HL-60 (cell line): ENCODE measurements at regions not wholly inside any gene's neighbourhood (a gene's known extent, or its start where the extent isn't known, plus 50 kb on each side); places are given as distances from the start of the nearest gene placed in this dataset.

Source experiments
- CTCF ChIP-seq: IDR thresholded peaks from one replicate; pipeline ENCODE4 v1.5.1; 2011; ENCODE audit warnings: low read length, control low read depth, inconsistent platforms; ENCODE audit not compliant: insufficient read depth
- GABPA ChIP-seq: IDR thresholded peaks from 2 replicates; pipeline ENCODE4 v1.6.1; 2012; ENCODE audit warnings: low read depth
- POLR2AphosphoS5 ChIP-seq: IDR thresholded peaks from 2 replicates; pipeline ENCODE4 v1.6.1; 2012; ENCODE audit warnings: low read depth
- REST ChIP-seq: IDR thresholded peaks from 2 replicates; pipeline ENCODE4 v1.6.1; 2012; ENCODE audit warnings: low read depth; ENCODE audit not compliant: insufficient replicate concordance
- SPI1 ChIP-seq: IDR thresholded peaks from 2 replicates; pipeline ENCODE4 v1.6.1; 2012; ENCODE audit warnings: low read depth, mild to moderate bottlenecking, borderline replicate concordance

- TF ChIP-seq CTCF (no peak), POLR2AphosphoS5 (no peak), REST (no peak), SPI1 (no peak), GABPA (no peak)
Measured at GRCh38 chr5:120014535-120014934, 385.2 kb downstream of the FAM170A start.
